GM23338 (cell line): ENCODE measurements at regions not wholly inside any gene's neighbourhood (a gene's known extent, or its start where the extent isn't known, plus 50 kb on each side); places are given as distances from the start of the nearest gene placed in this dataset.

Experiments
- ATAC-seq: fragments of 200-7000 bp; cut with Tn5 transposase; 3 replicates; pipeline ENCODE4 v1.9.1; 2020
- DNase-seq: peaks from one replicate; pipeline ENCODE4 v3.0.0-alpha.2; 2015; ENCODE audit warnings: low spot score
- H2AFZ ChIP-seq: fragments of 200-600 bp; sonication (generic); 2 replicates; pipeline ENCODE4 v1.8.0; 2016; ENCODE audit warnings: antibody characterized with exemption, mild to moderate bottlenecking, moderate library complexity
- H3F3A ChIP-seq: fragments of 200-600 bp; sonication (generic); replicated peaks from 2 replicates; pipeline ENCODE4 v1.8.0; 2017; ENCODE audit warnings: antibody characterized with exemption, mixed run types, low read depth
- H3K27ac ChIP-seq: fragments of 200-600 bp; sonication (generic); 2 replicates; pipeline ENCODE4 v1.6.1; 2016; ENCODE audit warnings: low read depth
- H3K27me3 ChIP-seq: fragments of 200-600 bp; sonication (generic); 2 replicates; pipeline ENCODE4 v1.8.0; 2016; ENCODE audit warnings: mild to moderate bottlenecking, mixed run types, moderate library complexity; ENCODE audit not compliant: insufficient read depth
- H3K36me3 ChIP-seq: fragments of 200-600 bp; sonication (generic); 2 replicates; pipeline ENCODE4 v1.8.0; 2016; ENCODE audit warnings: mild to moderate bottlenecking; ENCODE audit not compliant: insufficient read depth
- H3K4me1 ChIP-seq: fragments of 200-600 bp; sonication (generic); 2 replicates; pipeline ENCODE4 v1.8.0; 2016; ENCODE audit warnings: mild to moderate bottlenecking, moderate library complexity; ENCODE audit not compliant: insufficient read depth
- H3K4me2 ChIP-seq: fragments of 200-600 bp; sonication (generic); 2 replicates; pipeline ENCODE4 v1.7.1; 2017; ENCODE audit warnings: mixed run types
- H3K4me3 ChIP-seq: fragments of 200-600 bp; sonication (generic); 2 replicates; pipeline ENCODE4 v1.6.1; 2016; ENCODE audit warnings: mixed run types
- H3K79me2 ChIP-seq: fragments of 200-600 bp; sonication (generic); replicated peaks from 2 replicates; pipeline ENCODE4 v1.8.0; 2017; ENCODE audit warnings: mild to moderate bottlenecking; ENCODE audit not compliant: insufficient read depth
- H3K9me2 ChIP-seq: fragments of 200-600 bp; sonication (generic); 2 replicates; pipeline ENCODE4 v1.8.0; 2017; ENCODE audit not compliant: insufficient read depth
- H4K20me1 ChIP-seq: fragments of 200-600 bp; sonication (generic); replicated peaks from 2 replicates; pipeline ENCODE4 v1.8.0; 2017; ENCODE audit warnings: mild to moderate bottlenecking; ENCODE audit not compliant: insufficient read depth
- H3K27ac Mint-ChIP-seq: 2 replicates; pipeline ENCODE4 v1.8.0; 2020; ENCODE audit warnings: inconsistent platforms, mild to moderate bottlenecking, moderate library complexity, mixed read lengths
- H3K27me3 Mint-ChIP-seq: 3 replicates; pipeline ENCODE4 v1.8.0; 2022; ENCODE audit warnings: low read depth, mild to moderate bottlenecking, moderate library complexity, mixed read lengths, inconsistent platforms; ENCODE audit not compliant: insufficient read depth, poor library complexity
- H3K36me3 Mint-ChIP-seq: 3 replicates; pipeline ENCODE4 v1.8.0; 2021; ENCODE audit warnings: low read depth, mild to moderate bottlenecking, inconsistent platforms, moderate library complexity, mixed read lengths
- H3K4me1 Mint-ChIP-seq: 3 replicates; pipeline ENCODE4 v1.8.0; 2020; ENCODE audit warnings: mild to moderate bottlenecking, inconsistent platforms, mixed read lengths
- H3K4me3 Mint-ChIP-seq: 3 replicates; pipeline ENCODE4 v1.8.0; 2021; ENCODE audit warnings: moderate library complexity, mild to moderate bottlenecking, inconsistent platforms, mixed read lengths
- H3K9me3 Mint-ChIP-seq: 3 replicates; pipeline ENCODE4 v1.8.0; 2020; ENCODE audit warnings: moderate library complexity, mild to moderate bottlenecking, inconsistent platforms, mixed read lengths
- CREB1 ChIP-seq: fragments of 250-450 bp; sonication (Bioruptor Pico); IDR thresholded peaks from 2 replicates; pipeline ENCODE4 v1.5.0; 2020; ENCODE audit warnings: low read depth, mild to moderate bottlenecking, moderate library complexity
- EZH2 ChIP-seq: fragments of 200-600 bp; sonication (generic); IDR thresholded peaks from one replicate; pipeline ENCODE4 v1.8.0; 2017; ENCODE audit warnings: antibody characterized with exemption, mild to moderate bottlenecking, low read depth; ENCODE audit not compliant: unreplicated experiment
- EZH2phosphoT487 ChIP-seq: fragments of 200-600 bp; sonication (generic); IDR thresholded peaks from one replicate; pipeline ENCODE4 v1.8.1; 2018; ENCODE audit warnings: antibody characterized with exemption; ENCODE audit not compliant: unreplicated experiment
- JUNB ChIP-seq: IDR thresholded peaks from one replicate; pipeline ENCODE4 v1.6.1; 2016; ENCODE audit warnings: antibody characterized with exemption; ENCODE audit not compliant: unreplicated experiment
- NANOG ChIP-seq: IDR thresholded peaks from 2 replicates; pipeline ENCODE4 v1.6.1; 2016; ENCODE audit warnings: antibody characterized with exemption, borderline replicate concordance
- POLR2AphosphoS5 ChIP-seq: IDR thresholded peaks from 2 replicates; pipeline ENCODE4 v1.6.1; 2016; ENCODE audit warnings: antibody characterized with exemption, low read depth
- STAT1 ChIP-seq: IDR thresholded peaks from one replicate; pipeline ENCODE4 v1.6.1; 2016; ENCODE audit warnings: antibody characterized with exemption; ENCODE audit not compliant: unreplicated experiment
- ZNF114 ChIP-seq: fragments of 250-450 bp; sonication (Bioruptor Pico); IDR thresholded peaks from 2 replicates; pipeline ENCODE4 v1.5.0; 2020; ENCODE audit warnings: mild to moderate bottlenecking, moderate library complexity
- ZNF331 ChIP-seq: fragments of 250-450 bp; sonication (Bioruptor Pico); IDR thresholded peaks from 2 replicates; pipeline ENCODE4 v1.5.0; 2020; ENCODE audit warnings: low read depth, mild to moderate bottlenecking, moderate library complexity
- TF ChIP-seq, protein P1 (sequence below), 2 experiments: fragments of 200-600 bp in 1 of 2; sonication (generic) in 1 of 2; conservative IDR thresholded peaks; 2 replicates each; pipeline versions ENCODE4 v1.5.1 to v1.6.1; 2016 to 2017; ENCODE audit warnings: antibody characterized with exemption in 2 of 2, low read depth in 2 of 2, mild to moderate bottlenecking in 2 of 2, moderate library complexity in 1 of 2
- TF ChIP-seq, protein P2 (sequence below): IDR thresholded peaks from 2 replicates; pipeline ENCODE4 v1.6.1; 2016; ENCODE audit warnings: antibody characterized with exemption
- TF ChIP-seq, protein P3 (sequence below): IDR thresholded peaks from one replicate; pipeline ENCODE4 v1.6.1; 2018; ENCODE audit warnings: antibody characterized with exemption; ENCODE audit not compliant: unreplicated experiment

DNA sequence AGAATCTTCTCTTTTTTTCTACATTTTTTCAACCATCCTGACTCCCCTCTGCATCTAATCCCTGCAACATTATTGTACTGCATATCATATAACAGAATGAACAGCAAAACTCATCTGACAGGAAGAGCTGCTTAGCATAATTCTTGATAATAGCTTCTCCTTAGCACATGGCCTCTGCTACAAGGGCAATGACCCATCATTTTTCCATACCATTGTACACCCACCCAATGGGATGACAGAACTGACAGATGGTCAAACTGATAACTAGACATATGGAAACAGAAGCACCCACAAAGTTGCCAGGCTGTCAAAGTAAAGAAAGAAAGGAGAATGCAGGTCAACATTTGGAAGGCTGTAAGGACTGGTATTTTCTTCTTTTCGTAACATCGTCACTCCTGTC is 390.4 kb upstream of the USP15 start:
- Mint-ChIP-seq H3K27ac (no peak overlapping the region), H3K9me3 (no peaks in the 10 kb centered on the region; the same call in 2 of the 3 replicates), H3K4me3 (no peak overlapping the region), H3K36me3 (no peaks in the 10 kb centered on the region), H3K4me1 (no peaks in the 10 kb centered on the region), H3K27me3 (no peaks in the 10 kb centered on the region)
- no peaks in the 10 kb centered on the region for H4K20me1 ChIP-seq
- no peak for ATAC-seq
- H3K36me3 ChIP-seq, result no peaks in the 10 kb centered on the region
- H3K4me1 ChIP-seq, result no peaks in the 10 kb centered on the region
- no peak for DNase-seq
- H3K9me2 ChIP-seq, result no peaks in the 10 kb centered on the region
- no peak overlapping the region for H3K27ac ChIP-seq
- H3K4me3 ChIP-seq, result no peak overlapping the region
- no peaks in the 10 kb centered on the region for H3F3A ChIP-seq
- H3K4me2 ChIP-seq, result no peak overlapping the region
- H3K79me2 ChIP-seq, result no peaks in the 10 kb centered on the region
- no peaks in the 10 kb centered on the region for H3K27me3 ChIP-seq
- TF ChIP-seq, protein P1, sequence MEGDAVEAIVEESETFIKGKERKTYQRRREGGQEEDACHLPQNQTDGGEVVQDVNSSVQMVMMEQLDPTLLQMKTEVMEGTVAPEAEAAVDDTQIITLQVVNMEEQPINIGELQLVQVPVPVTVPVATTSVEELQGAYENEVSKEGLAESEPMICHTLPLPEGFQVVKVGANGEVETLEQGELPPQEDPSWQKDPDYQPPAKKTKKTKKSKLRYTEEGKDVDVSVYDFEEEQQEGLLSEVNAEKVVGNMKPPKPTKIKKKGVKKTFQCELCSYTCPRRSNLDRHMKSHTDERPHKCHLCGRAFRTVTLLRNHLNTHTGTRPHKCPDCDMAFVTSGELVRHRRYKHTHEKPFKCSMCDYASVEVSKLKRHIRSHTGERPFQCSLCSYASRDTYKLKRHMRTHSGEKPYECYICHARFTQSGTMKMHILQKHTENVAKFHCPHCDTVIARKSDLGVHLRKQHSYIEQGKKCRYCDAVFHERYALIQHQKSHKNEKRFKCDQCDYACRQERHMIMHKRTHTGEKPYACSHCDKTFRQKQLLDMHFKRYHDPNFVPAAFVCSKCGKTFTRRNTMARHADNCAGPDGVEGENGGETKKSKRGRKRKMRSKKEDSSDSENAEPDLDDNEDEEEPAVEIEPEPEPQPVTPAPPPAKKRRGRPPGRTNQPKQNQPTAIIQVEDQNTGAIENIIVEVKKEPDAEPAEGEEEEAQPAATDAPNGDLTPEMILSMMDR (conservative IDR thresholded peaks at IDR 0.05; ENCODE audit: low read depth in 2 of 2), result no peak
- TF ChIP-seq POLR2AphosphoS5 (no peak), JUNB (no peak), CREB1 (no peak)
- TF ChIP-seq, protein P2, sequence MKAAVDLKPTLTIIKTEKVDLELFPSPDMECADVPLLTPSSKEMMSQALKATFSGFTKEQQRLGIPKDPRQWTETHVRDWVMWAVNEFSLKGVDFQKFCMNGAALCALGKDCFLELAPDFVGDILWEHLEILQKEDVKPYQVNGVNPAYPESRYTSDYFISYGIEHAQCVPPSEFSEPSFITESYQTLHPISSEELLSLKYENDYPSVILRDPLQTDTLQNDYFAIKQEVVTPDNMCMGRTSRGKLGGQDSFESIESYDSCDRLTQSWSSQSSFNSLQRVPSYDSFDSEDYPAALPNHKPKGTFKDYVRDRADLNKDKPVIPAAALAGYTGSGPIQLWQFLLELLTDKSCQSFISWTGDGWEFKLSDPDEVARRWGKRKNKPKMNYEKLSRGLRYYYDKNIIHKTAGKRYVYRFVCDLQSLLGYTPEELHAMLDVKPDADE, result no peak
- no peak overlapping the region for H2AFZ ChIP-seq

DNA sequence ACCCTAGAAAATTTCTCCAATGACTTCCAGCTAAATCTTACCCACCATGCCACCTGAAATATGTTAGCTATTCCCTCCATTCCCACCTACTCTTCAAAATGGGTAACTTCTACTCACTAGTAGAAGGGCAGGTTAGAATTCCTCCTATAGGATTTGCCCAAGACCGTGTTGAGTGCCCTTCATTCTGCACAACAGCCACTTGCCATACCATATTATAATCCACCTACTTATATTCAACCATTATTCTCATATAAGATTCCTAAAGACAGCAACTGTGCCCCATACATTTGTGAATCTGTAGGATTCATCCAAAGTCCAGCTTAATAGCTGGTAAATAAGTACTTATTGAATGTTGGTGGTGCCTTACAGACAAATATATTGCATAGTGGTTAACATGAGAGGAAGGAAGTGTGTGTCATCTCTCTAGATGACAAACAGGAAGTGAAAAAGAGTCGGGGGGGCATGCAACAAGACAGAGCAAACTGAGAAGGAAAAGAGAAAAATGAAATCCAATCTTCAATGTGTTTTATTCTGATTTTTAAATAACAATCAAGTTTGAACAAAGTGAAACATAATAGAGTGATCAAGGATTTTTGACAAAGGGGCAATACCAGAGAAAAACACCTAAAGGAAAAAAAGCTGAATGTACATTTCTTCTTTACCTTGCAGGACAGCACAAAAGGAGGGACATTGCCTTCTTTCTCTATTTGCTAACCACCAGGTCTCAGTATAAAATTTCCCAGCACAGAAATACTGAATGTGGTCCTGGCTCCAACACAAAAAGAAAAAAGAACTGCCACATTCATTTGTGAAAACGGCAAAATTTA is 389.3 kb upstream of the USP15 start:
- H3K4me3 Mint-ChIP-seq, result no peak overlapping the region
- H3K27ac Mint-ChIP-seq, result no peak overlapping the region
- Histone ChIP-seq H4K20me1 (no peaks in the 10 kb centered on the region), H3K79me2 (no peaks in the 10 kb centered on the region), H3K27me3 (no peaks in the 10 kb centered on the region), H3F3A (no peaks in the 10 kb centered on the region), H3K4me2 (no peak overlapping the region), H3K9me2 (no peaks in the 10 kb centered on the region), H2AFZ (no peak overlapping the region; the same call in 1 of the 2 replicates), H3K4me3 (no peak overlapping the region), H3K36me3 (no peaks in the 10 kb centered on the region), H3K27ac (no peak overlapping the region), H3K4me1 (no peaks in the 10 kb centered on the region)
- no peaks in the 10 kb centered on the region for H3K4me1 Mint-ChIP-seq
- H3K36me3 Mint-ChIP-seq, result no peaks in the 10 kb centered on the region
- DNase-seq (no peak), ATAC-seq (no peak)
- H3K9me3 Mint-ChIP-seq, result no peaks in the 10 kb centered on the region; the same call in 2 of the 3 replicates
- H3K27me3 Mint-ChIP-seq, result no peaks in the 10 kb centered on the region
- TF ChIP-seq POLR2AphosphoS5 (no peak), NANOG (no peak), JUNB (no peak), EZH2phosphoT487 (no peak), ZNF114 (CRISPR knock-in tag) (no peak), CREB1 (no peak), STAT1 (no peak), EZH2 (no peak), ZNF331 (no peak)
- TF ChIP-seq, protein P2, result no peak
- TF ChIP-seq, protein P1 (conservative IDR thresholded peaks at IDR 0.05; ENCODE audit: low read depth in 2 of 2), result no peak
- TF ChIP-seq, protein P3, sequence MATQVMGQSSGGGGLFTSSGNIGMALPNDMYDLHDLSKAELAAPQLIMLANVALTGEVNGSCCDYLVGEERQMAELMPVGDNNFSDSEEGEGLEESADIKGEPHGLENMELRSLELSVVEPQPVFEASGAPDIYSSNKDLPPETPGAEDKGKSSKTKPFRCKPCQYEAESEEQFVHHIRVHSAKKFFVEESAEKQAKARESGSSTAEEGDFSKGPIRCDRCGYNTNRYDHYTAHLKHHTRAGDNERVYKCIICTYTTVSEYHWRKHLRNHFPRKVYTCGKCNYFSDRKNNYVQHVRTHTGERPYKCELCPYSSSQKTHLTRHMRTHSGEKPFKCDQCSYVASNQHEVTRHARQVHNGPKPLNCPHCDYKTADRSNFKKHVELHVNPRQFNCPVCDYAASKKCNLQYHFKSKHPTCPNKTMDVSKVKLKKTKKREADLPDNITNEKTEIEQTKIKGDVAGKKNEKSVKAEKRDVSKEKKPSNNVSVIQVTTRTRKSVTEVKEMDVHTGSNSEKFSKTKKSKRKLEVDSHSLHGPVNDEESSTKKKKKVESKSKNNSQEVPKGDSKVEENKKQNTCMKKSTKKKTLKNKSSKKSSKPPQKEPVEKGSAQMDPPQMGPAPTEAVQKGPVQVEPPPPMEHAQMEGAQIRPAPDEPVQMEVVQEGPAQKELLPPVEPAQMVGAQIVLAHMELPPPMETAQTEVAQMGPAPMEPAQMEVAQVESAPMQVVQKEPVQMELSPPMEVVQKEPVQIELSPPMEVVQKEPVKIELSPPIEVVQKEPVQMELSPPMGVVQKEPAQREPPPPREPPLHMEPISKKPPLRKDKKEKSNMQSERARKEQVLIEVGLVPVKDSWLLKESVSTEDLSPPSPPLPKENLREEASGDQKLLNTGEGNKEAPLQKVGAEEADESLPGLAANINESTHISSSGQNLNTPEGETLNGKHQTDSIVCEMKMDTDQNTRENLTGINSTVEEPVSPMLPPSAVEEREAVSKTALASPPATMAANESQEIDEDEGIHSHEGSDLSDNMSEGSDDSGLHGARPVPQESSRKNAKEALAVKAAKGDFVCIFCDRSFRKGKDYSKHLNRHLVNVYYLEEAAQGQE, result no peak
